Right ventricle myocardium inferior (tissue), 1 donor: ENCODE measurements at regions not wholly inside any gene's neighbourhood (a gene's known extent, or its start where the extent isn't known, plus 50 kb on each side); places are given as distances from the start of the nearest gene placed in this dataset.

Experiments
- ATAC-seq: fragments of 200-7000 bp; cut with Tn5 transposase; one replicate; pipeline ENCODE4 v1.9.1; 2020; ENCODE audit warnings: mild to moderate bottlenecking, moderate library complexity
- DNase-seq: peaks from one replicate; pipeline ENCODE4 v3.0.0; 2021; ENCODE audit errors: missing footprints
- intact Hi-C: fragments of 100-400 bp; cut with DNase I; formaldehyde crosslinking; loops from one replicate; pipeline ENCODE4 v1.11.0; 2022
- donor health status: DM: no; HTN: yes; CAD: no; lungs with severe emphysema.

- no peak for ATAC-seq
Measured at GRCh38 chr4:63558709-63559108, 850.5 kb downstream of the TECRL start.

GRCh38 chr4:63556332-63556731 is 852.9 kb downstream of the TECRL start:
- intact Hi-C loops, result no loop called here
- no peak for DNase-seq
- no peak for ATAC-seq

More at GRCh38 chr4:63558709-63559108, 850.5 kb downstream of the TECRL start:
- intact Hi-C loops, result no loop called here
- no peak for DNase-seq

- DNase-seq (no peak), ATAC-seq (no peak)
- intact Hi-C loops, result no loop called here
Measured at GRCh38 chr4:63553123-63553522, 856.1 kb downstream of the TECRL start.

GRCh38 chr4:63541828-63542227 is 867.4 kb downstream of the TECRL start:
- intact Hi-C loops, result no loop called here
- ATAC-seq, result no peak
- no peak for DNase-seq

- intact Hi-C loops, result no loop called here
- no peak for DNase-seq
- ATAC-seq, result no peak
Measured at GRCh38 chr4:63529581-63530337, 879.5 kb downstream of the TECRL start.

- no peak for ATAC-seq
- intact Hi-C loops, result no loop called here
Measured at GRCh38 chr4:63528256-63528991, 880.8 kb downstream of the TECRL start.

GRCh38 chr4:63526251-63526650 is 883.0 kb downstream of the TECRL start:
- intact Hi-C loops, result no loop called here
- DNase-seq, result no peak
- ATAC-seq, result no peak

More at GRCh38 chr4:63528256-63528991, 880.8 kb downstream of the TECRL start:
- DNase-seq, result no peak

- no peak for DNase-seq
- intact Hi-C loops, result no loop called here
- no peak for ATAC-seq
Measured at GRCh38 chr4:63524764-63525163, 884.5 kb downstream of the TECRL start.

GRCh38 chr4:63505714-63506460 is 903.4 kb downstream of the TECRL start:
- DNase-seq, result no peak
- intact Hi-C loops, result no loop called here
- ATAC-seq, result no peak

- DNase-seq (no peak), ATAC-seq (no peak)
- intact Hi-C loops, result no loop called here
Measured at GRCh38 chr4:63493265-63493664, 916.0 kb downstream of the TECRL start.

GRCh38 chr4:63492515-63492914 is 916.7 kb downstream of the TECRL start:
- DNase-seq, result no peak
- intact Hi-C loops, result no loop called here
- no peak for ATAC-seq

GRCh38 chr4:63464393-63464792 is 944.9 kb downstream of the TECRL start:
- DNase-seq (peak; percentile 18), ATAC-seq (no peak)
- intact Hi-C loops, result no loop called here

GRCh38 chr4:63460075-63460474 is 949.2 kb downstream of the TECRL start:
- intact Hi-C loops, result no loop called here
- DNase-seq, result no peak
- ATAC-seq, result no peak

- DNase-seq, result no peak
- intact Hi-C loops, result no loop called here
- ATAC-seq, result no peak
Measured at GRCh38 chr4:63459329-63459728, 949.9 kb downstream of the TECRL start.

GRCh38 chr4:63458010-63458409 is 951.2 kb downstream of the TECRL start:
- no peak for ATAC-seq
- intact Hi-C loops, result no loop called here
- DNase-seq, result no peak

GRCh38 chr4:63440236-63440635 is 969.0 kb downstream of the TECRL start:
- no peak for DNase-seq
- intact Hi-C loops, result no loop called here
- no peak for ATAC-seq

- no peak for DNase-seq
- intact Hi-C loops, result no loop called here
- ATAC-seq, result no peak
Measured at GRCh38 chr4:63430105-63430504, 979.1 kb downstream of the TECRL start.

GRCh38 chr4:63396269-63396668 is 1013.0 kb downstream of the TECRL start:
- intact Hi-C loops, result no loop called here
- ATAC-seq (no peak), DNase-seq (no peak)

GRCh38 chr4:63393544-63393943 is 1015.7 kb downstream of the TECRL start:
- DNase-seq, result no peak
- intact Hi-C loops, result no loop called here
- no peak for ATAC-seq
